LNCaP clone FGC (cell line): ENCODE measurements at regions not wholly inside any gene's neighbourhood (a gene's known extent, or its start where the extent isn't known, plus 50 kb on each side); places are given as distances from the start of the nearest gene placed in this dataset.
"Not testable (repeated sequence)": the region's sequence is repeated elsewhere in the genome, so short reads cannot be mapped to it uniquely, and the experiment has no call there.

ENCODE experiments used
- DNase-seq: peaks from one replicate; pipeline ENCODE4 v3.0.0-alpha.2; 2011; ENCODE audit warnings: low read depth
- H3K4me3 ChIP-seq: 2 replicates; pipeline ENCODE4 v1.5.1; 2011; ENCODE audit warnings: mild to moderate bottlenecking, low read depth, low read length, control low read depth
- TF ChIP-seq, protein P1 (sequence below): IDR thresholded peaks from 2 replicates; pipeline ENCODE4 v1.5.1; 2012; ENCODE audit warnings: mild to moderate bottlenecking; ENCODE audit not compliant: control insufficient read depth, insufficient read depth; ENCODE audit errors: extremely low read depth

DNA sequence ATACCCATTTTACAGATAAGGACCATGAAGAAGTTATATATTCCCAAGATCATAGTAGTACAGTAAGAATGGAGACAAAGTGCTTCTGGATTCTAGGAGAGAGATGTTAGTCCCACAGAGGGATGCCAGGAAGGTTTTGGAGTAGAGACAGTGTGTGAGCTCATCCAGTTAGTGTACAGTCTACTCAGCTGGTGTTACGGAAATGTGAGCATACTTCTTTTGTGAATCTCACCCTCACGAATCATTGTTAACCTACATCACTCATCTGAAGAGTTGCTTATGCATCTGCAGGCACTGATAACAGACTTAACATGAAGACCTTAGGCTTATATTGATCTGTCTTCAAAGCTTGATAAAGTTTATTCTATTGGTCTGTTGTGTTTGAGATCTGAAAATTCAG is 106.6 kb upstream of the PTPRG start:
- DNase-seq: no peak
- no peak overlapping the region for H3K4me3 ChIP-seq
- TF ChIP-seq, protein P1, sequence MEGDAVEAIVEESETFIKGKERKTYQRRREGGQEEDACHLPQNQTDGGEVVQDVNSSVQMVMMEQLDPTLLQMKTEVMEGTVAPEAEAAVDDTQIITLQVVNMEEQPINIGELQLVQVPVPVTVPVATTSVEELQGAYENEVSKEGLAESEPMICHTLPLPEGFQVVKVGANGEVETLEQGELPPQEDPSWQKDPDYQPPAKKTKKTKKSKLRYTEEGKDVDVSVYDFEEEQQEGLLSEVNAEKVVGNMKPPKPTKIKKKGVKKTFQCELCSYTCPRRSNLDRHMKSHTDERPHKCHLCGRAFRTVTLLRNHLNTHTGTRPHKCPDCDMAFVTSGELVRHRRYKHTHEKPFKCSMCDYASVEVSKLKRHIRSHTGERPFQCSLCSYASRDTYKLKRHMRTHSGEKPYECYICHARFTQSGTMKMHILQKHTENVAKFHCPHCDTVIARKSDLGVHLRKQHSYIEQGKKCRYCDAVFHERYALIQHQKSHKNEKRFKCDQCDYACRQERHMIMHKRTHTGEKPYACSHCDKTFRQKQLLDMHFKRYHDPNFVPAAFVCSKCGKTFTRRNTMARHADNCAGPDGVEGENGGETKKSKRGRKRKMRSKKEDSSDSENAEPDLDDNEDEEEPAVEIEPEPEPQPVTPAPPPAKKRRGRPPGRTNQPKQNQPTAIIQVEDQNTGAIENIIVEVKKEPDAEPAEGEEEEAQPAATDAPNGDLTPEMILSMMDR: no peak

DNA sequence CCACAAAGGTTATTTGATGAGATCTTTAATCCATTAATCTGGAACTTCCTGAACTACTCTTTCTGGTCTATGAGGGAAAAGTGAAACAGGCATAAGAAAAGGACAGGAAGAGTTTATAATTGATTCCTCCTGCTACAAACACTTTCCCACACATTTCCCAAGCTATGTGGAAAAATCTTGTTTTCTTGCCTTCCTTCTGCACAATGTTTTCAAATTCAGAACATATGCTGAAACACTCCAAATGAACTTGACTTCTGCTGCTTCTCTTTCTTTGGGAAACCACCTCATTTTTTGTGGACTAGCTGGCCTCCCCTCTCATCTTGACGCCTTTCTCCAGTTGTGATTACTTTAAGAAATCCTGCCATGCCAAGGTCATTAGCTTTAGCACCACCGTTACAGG is 100.7 kb upstream of the PTPRG start:
- no peak for DNase-seq
- no peak overlapping the region for H3K4me3 ChIP-seq
- TF ChIP-seq, protein P1: no peak

DNA sequence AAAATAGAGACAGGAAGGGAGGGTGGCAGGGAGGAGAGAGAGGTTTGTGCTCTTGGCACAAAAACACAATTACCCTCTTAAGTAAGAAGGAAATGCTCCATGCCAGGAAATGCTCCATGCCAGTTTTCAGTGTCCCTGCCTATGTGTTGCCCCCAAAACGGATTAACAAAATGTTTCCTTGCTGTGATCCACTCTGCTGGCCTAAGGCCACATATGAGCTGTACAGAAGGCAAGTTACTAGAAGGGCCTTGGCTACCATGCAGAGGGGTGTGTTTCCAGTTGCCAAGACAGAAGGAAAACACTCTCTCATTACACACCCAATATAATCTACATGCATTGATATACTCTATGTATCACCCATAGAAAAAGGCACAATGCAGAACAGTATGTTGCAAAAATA is 98.2 kb upstream of the PTPRG start:
- H3K4me3 ChIP-seq: no peak overlapping the region
- no peak for DNase-seq
- TF ChIP-seq, protein P1: no peak

DNA sequence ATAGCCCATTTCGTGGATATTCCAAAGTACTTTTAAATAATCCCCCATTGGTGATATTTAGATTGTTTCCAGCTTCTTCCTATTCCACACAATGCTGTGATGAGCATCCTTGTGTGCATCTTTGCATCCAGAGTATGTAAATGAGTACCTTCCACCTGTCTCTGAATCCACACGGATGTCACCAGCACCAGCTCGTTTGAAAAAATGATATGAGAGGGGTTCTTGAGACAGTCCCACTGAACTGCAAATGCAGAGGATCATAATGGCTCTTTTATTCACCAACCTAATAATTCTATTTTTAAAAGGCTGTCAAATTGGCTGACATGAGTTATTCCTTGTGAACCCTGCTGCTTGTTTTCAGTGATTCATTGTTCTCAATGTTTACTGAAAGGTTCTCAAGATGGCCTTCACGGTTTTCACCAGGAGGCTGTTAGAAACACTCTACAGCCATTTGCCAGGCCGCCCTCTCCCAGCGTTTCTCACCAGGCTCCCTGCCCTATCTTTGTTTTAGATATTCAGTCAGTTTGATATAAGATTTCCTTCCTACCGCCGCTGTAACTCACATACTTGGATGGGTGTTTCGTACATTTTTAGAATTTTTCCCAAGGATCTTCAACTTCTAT is 96.7 kb upstream of the PTPRG start:
- TF ChIP-seq, protein P1: no peak
- no peak overlapping the region for H3K4me3 ChIP-seq
- no peak for DNase-seq

DNA sequence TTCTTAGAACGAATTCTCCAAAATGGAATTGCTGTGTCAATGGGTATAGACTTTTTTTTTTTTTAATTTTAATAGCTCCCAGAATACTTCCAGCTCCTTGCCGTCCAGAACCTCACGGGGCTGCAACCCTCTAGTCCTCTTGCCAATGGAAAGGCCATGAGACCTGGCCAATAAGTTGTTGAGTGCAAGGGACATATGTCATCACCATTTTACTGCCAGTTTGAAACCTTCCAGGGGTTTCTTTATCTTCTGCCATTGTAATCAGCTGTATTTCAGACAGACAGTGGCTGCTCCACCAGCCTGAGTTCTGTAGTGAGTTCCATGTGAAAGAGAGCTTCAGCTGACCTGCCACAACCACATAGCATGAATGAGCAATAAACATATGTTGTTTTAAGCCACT is 95.0 kb upstream of the PTPRG start:
- no peak overlapping the region for H3K4me3 ChIP-seq
- no peak for DNase-seq
- TF ChIP-seq, protein P1: no peak

DNA sequence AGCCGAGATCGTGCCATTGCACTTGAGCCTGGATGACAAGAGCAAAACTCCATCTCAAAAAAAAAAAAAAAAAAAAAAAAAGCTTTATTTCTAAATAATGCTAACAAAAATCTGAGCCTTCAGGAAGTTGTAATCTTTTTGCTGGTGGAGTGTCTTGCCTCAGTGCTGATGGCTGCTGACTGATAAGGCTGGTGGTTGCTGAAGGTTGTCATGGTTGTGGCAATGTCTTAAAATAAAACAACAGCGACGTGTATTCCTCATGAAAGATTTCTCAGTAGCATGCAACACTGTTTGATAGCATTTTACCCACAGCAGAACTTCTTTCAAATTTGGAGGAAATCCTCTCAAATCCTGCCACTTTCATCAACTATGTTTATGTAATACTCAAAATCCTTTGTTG is 77.4 kb upstream of the PTPRG start:
- TF ChIP-seq, protein P1: no peak
- DNase-seq: no peak
- H3K4me3 ChIP-seq: no peak overlapping the region

DNA sequence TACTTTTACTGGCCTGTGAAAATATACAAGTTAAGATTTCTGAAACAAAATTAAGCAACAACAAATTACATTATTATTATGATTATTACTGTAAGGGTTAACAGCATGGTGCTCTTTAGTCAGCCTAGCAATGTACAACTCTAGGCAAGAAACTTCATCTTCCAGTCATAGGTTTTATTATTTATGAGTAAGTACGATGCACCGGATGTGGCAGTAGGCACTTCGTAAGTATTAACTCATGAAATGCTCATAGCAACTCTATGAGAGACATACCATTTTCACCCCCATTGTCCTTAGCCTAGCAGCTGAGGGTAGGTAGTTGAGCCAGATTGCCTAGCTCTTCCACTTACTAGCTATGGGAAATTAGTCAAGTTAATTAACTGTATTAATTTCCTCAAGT is 68.0 kb upstream of the PTPRG start:
- TF ChIP-seq, protein P1: no peak
- no peak overlapping the region for H3K4me3 ChIP-seq
- DNase-seq: no peak

DNA sequence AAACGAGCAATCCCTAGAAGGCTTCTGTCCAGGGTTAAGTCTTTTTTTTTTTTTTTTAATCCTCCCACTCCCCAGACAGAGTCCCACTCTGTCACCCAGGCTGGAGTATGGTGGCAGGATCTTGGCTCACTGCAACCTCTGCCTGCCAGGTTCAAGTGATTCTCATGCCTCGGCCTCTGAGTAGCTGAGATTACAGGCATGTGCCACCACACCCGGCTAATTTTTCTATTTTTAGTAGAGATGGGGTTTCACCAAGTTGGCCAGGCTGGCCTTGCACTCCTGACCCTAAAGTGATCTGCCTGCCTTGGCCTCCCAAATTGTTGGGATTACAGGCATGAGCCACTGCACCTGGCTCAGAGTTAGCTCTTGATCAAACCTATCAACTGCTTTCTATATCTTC is 67.1 kb upstream of the PTPRG start:
- not testable (repeated sequence) for H3K4me3 ChIP-seq, DNase-seq
